Gastrocnemius medialis (tissue), 4 donors: ENCODE measurements at regions not wholly inside any gene's neighbourhood (a gene's known extent, or its start where the extent isn't known, plus 50 kb on each side); places are given as distances from the start of the nearest gene placed in this dataset.

Experiments
- POLR2A ChIP-seq, 2 donors: fragments of 450-650 bp; IDR thresholded peaks; one replicate each; pipeline ENCODE4 v1.6.1; 2017; ENCODE audit warnings: antibody characterized with exemption in 2 of 2, mild to moderate bottlenecking in 2 of 2, moderate library complexity in 2 of 2
- TF ChIP-seq, protein P1 (sequence below), 5 experiments: fragments of 450-650 bp in 3 of 5; fragments of 200-600 bp in 2 of 5; sonication (generic) in 2 of 5; IDR thresholded peaks in 4 of 5; conservative IDR thresholded peaks in 1 of 5; 1 replicate in 4 of 5; 2 replicates in 1 of 5; pipeline ENCODE4 v1.5.1; 2016 to 2019; ENCODE audit warnings: antibody characterized with exemption in 5 of 5, mild to moderate bottlenecking in 3 of 5, moderate library complexity in 3 of 5

DNA sequence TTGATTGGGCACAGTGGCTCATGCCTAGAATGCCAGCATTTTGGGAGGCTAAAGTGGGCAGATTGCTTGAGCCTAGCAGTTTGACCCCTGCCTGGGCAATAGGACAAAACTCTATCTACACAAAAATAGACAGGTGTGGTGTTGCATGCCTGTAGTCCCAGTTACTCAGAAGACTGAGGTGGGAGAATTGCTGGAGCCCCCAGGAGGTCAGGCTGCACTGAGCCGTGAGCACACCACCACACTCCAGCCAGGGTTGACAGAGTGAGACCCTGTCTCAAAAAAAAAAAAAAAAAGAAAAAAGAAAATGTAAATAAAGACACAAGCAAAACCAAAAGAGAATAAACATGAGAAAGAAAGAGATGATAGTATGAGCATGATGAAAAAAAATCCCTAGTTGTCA lies 802.4 kb upstream of the ANO3 start:
- TF ChIP-seq POLR2A (IDR thresholded peaks at IDR 0.05): no peak
- TF ChIP-seq, protein P1, sequence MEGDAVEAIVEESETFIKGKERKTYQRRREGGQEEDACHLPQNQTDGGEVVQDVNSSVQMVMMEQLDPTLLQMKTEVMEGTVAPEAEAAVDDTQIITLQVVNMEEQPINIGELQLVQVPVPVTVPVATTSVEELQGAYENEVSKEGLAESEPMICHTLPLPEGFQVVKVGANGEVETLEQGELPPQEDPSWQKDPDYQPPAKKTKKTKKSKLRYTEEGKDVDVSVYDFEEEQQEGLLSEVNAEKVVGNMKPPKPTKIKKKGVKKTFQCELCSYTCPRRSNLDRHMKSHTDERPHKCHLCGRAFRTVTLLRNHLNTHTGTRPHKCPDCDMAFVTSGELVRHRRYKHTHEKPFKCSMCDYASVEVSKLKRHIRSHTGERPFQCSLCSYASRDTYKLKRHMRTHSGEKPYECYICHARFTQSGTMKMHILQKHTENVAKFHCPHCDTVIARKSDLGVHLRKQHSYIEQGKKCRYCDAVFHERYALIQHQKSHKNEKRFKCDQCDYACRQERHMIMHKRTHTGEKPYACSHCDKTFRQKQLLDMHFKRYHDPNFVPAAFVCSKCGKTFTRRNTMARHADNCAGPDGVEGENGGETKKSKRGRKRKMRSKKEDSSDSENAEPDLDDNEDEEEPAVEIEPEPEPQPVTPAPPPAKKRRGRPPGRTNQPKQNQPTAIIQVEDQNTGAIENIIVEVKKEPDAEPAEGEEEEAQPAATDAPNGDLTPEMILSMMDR (IDR thresholded peaks at IDR 0.05 in 4 of 5, conservative IDR thresholded peaks at IDR 0.05 in 1 of 5): no peak
